Adipose tissue (tissue), 3 donors: ENCODE measurements at regions not wholly inside any gene's neighbourhood (a gene's known extent, or its start where the extent isn't known, plus 50 kb on each side); places are given as distances from the start of the nearest gene placed in this dataset.
"Not testable (repeated sequence)": the region's sequence is repeated elsewhere in the genome, so short reads cannot be mapped to it uniquely, and the experiment has no call there.

Source experiments
- H3K27ac ChIP-seq: one replicate; pipeline ENCODE4 v1.5.1; 2013; ENCODE audit warnings: low read depth, low read length
- WGBS, 3 donors: extraction: QIAGEN DNeasy Blood & Tissue Kit; methylation state at CpG; one replicate each; pipeline ENCODE4 v1.1.7; 2013; 5-methylcytosine and 5-hydroxymethylcytosine counted together
- donor health status: healthy with polysubstance abuse.
- donor health status: Bipolar disorder and iron deficiency.
- donor health status: healthy.

DNA sequence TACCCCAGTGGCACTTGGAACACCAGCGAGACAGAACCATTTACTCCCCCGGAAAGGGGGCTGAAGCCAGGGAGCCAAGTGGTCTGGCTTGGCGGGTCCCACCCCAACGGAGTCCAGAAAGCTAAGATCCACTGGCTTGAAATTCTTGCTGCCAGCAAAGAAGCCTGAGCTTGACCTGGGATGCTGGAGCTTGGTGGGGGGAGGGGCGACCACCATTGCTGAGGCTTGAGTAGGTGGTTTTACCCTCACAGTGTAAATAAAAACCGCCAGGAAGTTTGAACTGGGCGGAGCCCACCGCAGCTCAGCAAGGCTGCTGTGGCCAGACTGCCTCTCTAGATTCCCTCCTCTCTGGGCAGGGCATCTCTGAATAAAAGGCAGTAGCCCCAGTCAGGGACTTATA lies 62.8 kb downstream of the RPS24 start:
- not testable (repeated sequence) for H3K27ac ChIP-seq
- 42 to 58% (median 58%) methylated on average over 8 of the region's 8 CpGs for WGBS, 3 donors

DNA sequence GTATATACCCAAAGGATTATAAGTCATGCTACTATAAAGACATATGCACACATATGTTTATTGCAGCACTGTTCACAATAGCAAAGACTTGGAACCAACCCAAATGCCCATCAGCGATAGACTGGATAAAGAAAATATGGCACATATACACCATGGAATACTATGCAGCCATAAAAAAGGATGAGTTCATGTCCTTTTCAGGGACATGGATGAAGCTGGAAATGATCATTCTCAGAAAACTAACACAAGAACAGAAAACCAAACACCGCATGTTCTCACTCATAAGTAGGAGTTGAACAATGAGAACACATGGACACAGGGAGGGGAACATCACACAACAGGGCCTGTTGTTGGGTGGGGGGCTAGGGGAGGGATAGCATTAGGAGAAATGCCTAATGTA lies 68.9 kb downstream of the RPS24 start:
- 95 to 99% (median 97%) methylated on average over 2 of the region's 2 CpGs for WGBS, 3 donors
- H3K27ac ChIP-seq: not testable (repeated sequence)

DNA sequence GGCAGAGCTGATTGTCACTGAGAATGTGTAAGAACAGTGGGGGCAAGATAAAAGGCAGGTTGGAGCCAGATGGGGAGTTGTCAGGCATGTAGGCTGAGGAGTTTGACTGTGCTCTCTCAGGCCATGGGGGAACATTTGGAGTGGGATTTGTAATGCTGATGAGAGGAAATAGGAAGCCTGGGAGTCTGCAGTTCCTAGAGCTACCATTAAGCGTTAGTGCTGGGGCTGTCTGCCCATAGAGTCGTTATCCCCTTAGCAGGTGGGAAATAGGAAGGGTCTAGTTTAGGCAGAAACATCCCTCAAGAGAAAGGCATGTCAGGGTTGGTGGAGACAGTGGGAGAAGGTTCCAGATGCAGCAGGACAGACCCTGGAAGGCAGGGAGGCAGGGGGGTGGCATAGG lies 75.5 kb downstream of the RPS24 start:
- no peak overlapping the region for H3K27ac ChIP-seq
- 29 to 33% (median 33%) methylated on average over 2 of the region's 2 CpGs for WGBS, 3 donors

DNA sequence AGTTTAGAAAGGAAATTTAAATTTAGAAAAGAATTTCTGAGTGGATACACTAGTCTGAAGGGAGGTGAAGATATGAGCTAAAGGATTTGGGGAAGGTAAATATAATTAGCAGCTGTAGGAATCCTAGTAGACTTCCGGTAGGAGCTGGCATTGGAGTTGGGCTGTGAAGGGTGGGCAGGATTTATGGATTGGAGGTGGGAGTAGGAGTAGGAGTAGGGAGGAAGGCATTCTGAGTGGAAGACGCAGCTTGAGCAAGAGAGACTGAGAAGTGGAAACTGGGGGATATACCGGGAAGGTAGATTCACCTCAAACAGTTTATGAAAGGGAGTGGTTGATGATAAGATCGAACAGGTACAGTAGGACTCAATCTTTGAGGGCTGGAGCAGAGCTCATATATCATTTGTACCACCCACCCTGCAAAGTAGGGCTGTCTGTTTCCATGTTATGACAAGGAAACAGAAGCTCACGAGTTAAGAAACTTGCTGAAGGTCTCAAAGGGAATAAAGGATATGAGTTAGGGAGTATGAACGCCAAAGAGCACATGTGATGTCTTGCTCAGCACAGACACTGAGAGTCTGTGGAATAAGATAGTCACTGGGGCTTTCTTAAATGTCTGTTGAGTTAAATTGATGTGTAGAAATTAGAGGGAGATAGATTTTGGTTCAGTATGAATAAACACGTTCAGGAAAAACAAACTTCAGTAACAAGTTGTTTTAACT lies 81.6 kb downstream of the RPS24 start:
- WGBS, 3 donors: 49 to 51% (median 49%) methylated on average over 7 of the region's 7 CpGs
- H3K27ac ChIP-seq: no peak overlapping the region

DNA sequence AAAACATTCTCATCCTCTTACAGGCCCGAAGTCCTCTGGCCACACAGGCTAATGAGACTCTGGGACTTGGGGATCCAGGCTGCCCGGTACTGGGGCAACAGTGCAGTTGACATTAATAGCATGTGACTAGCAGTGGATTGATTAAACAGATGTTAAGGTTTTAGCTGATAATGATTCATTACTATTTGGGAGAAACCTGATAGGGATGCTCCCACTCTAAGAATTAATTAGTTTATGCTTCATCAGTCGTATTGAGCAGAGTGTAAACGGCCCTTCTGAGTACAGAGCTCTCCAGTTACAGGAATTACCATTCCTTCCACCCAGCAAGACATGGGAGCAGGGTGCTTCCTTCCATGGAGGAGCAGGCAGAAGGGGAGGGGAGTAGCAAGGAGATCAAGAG lies 82.7 kb downstream of the RPS24 start:
- 79 to 87% (median 84%) methylated on average over 4 of the region's 4 CpGs for WGBS, 3 donors
- no peak overlapping the region for H3K27ac ChIP-seq

DNA sequence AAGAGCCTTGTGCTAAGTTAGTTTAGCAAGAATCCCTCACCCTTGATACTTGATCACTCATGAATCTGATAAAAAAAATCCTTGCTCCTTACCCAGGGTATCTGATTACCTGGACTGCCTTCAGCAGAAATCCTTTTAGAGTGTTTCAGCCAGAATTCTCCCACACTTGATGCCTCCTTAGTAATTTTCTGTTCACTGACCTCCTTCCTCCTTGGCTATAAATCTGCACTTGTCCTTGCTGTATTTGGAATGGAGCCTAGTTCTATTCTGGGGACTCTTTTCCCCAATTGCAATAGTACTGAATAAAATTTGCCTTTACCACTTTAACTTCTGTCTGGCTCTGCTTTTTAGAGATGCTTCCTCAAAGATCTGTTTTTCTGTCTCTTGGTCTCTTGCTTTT lies 84.9 kb downstream of the RPS24 start:
- no peak overlapping the region for H3K27ac ChIP-seq

DNA sequence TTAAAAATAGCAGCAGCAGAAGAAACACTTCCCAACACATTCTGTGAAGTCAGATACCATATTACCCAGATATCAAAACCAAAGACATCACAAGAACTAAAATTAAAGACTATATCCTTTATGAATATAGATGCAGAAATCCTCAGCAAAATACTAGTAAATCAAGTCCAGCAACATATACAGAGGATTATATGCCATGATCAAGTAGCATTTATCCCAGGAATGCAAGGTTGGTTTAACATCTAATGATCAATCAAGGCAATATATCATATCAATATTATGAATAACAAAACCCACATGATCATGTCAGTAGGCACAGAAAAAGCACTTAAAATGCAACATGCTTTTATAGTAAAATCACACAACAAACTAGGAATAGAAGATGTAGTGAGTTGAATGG lies 88.1 kb downstream of the RPS24 start:
- H3K27ac ChIP-seq: no peak overlapping the region

DNA sequence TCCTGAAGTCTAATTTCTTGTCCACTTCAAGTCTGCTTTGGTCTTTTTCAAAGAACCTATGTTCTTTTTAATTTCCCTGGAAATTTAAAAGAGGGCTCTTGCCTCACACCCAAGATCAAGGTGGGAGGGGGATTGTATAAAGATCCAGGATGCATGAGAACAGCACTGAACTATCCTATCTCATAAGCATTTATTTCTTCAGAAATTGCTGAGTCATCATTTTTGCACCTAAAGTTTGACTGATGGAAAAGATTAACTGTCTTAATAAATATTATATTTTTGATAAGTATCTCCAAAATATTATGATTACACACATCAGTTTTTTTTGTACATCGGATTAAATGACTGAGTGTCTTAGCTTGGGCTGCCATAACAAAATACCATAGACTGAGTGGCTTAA lies 90.5 kb downstream of the RPS24 start:
- no peak overlapping the region for H3K27ac ChIP-seq
- WGBS, 3 donors: 78 to 95% (median 86%) methylated on average over 1 of the region's 1 CpG

DNA sequence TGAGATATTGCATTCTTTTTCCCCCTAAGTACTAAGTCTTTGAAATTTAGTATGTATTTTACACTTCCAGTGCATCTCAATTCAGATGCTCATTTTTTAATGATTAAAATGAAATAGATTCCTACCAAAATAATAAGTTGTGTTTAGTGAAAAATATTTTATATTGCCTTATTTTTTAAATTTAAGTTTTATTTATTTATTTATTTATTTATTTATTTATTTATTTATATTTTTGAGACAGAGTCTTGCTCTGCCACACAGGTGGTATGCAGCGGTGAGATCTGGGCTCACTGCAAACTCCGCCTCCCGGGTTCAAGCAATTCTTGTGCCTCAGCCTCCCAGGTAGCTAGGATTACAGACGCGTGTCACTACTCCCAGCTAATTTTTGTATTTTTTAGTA lies 95.5 kb downstream of the RPS24 start:
- 93 to 98% (median 97%) methylated on average over 5 of the region's 5 CpGs for WGBS, 3 donors
- no peak overlapping the region for H3K27ac ChIP-seq

DNA sequence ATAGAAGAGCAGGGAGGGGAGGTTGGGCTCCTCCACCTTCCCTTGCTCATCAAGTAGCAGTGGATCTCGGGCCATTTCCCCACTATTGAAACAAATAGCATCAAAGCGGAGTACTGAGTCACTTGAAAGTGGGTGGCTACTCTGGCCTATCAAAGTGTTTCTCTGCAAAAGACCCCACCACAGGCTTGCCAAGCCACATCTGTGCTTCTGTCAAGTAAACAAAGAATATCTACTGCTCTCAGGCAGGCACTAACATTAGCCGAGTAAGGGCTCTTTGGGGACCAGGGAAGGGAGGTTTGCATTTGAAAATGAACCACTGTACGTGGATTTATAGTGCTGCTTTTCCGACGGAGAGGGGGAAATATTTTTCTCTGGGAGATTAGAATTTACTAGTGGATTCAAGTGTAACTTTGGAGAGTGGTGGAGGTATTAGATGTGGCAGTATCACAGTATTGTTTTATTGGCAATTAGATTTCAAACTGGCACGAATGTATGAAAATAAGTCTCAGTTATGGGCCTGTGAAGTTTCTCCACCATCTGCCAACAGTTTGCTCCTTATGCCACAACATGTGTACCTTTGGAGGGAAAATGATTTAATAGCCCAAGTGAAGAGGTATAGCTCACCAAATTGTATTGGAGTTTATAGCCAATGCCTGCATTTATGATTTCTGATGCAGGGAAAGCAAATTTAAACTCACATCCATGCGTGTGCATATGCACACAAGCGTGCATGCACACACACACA lies 97.5 kb downstream of the RPS24 start:
- no peak overlapping the region for H3K27ac ChIP-seq
- 75 to 89% (median 85%) methylated on average over 9 of the region's 9 CpGs for WGBS, 3 donors

DNA sequence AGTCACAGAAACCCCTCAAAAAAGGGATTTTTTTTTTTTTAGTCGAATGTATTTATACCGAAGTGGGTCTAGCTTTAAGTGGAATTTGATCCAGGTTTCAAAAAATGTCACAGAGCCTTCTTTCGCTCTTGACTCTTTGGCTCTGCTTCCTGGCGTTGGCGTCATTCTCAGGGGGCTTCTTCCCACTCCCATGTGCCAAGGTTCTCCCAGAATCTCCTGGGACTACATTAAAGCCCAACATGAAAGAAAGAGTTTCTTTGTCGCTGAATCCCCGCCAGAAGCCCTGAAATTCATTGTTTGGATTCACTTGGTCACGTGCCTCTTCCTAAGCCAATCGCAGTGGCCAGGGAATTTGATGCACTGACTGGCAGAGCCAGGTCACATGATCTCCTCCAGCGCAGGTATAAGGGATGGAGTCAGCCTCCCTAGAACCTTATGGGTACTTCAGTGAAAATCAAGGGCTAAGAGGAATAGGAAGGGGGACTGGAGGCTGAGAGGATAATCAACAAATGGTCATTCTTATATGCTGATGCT lies 101.2 kb downstream of the RPS24 start:
- WGBS, 3 donors: 85 to 93% (median 93%) methylated on average over 10 of the region's 10 CpGs
- no peak overlapping the region for H3K27ac ChIP-seq

DNA sequence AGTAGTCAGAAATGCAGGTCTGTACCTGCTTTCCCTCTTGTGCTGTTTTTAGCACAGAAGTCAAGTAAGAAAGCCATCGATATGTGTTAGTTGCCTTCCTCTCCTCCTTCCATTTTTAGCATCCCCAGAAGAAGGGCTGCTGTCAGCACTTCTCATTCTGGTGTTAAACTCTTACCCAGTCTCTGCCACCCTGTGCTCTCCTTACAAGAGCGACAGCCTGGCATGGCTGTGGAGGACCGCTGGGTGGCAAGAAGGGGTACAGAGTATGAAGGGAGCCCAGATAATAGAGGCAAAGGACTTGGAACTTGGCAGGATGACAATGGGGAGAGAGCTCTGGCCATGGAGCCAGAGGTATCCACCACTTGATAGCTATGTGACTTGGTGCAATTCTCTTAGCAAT lies 103.5 kb downstream of the RPS24 start:
- 86 to 95% (median 86%) methylated on average over 3 of the region's 3 CpGs for WGBS, 3 donors
- H3K27ac ChIP-seq: no peak overlapping the region

DNA sequence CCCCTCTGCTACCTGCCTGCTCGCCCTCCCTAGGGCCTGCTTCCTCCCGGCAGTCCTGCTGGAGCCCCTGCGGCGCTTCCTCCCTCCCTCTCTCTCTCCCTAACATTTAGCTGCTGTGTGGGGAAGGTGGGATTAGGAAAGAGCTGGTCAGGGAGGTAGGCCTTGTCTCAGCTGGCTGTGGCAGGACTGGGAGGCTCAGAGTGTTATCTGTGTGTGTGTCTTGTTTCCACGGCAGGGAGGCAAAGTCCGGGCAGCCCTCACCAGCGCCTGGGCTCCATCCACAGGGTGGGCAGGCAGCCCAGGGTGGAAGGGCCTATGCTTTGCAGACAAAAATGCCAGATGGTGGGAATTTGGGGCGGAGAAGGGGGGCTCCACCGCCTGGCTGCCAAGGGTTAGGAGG lies 105.7 kb downstream of the RPS24 start:
- WGBS, 3 donors: 79 to 84% (median 82%) methylated on average over 9 of the region's 9 CpGs
- H3K27ac ChIP-seq: no peak overlapping the region

DNA sequence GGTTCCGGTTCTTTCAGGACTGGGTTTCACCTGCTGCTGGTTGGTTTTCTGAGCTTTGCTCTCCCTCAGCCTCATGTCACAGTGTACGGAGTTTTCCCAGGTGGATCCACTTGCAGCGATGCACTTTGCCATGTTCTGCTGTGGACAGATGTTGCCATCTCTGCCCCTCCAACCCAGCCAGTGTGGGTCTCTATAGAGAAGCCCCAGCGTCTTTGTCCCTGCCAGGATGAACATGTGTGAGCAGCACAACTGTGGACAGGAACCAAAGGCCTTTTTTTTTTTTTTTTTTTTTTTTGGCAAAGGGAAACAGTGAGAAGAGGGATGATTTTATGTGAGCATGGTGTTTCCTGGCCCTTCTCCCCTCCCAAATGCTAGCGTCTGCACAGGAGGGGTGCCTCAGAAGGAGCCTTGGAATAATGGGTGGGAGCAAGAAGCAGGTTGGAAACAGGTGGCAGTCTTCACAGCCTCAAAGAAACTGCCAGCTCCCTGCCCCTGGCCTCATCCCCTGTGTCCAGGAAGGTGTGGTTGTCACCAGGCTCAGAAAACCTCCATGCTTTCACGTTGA lies 106.5 kb downstream of the RPS24 start:
- 62 to 66% (median 64%) methylated on average over 6 of the region's 6 CpGs for WGBS, 3 donors
- H3K27ac ChIP-seq: no peak overlapping the region

DNA sequence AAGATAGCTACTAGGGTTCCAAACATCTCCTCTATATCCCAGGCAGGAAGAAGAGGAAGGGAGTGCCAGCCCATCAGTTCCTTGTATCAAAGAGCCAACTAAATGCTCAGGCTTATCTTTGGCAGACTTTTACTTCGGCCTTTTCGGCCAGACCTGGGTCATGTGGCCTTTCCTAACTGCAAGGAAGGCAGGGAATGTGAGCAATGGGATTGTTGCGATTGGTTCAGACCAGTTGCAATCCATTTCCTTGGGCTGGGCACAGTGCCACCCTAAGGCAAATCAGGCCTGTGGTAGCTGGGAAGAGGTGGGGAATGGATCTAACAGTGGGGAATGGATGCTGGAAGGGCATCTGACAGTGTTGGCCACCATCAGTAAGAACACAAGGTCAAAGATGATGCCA lies 109.9 kb downstream of the RPS24 start:
- 80 to 87% (median 86%) methylated on average over 3 of the region's 3 CpGs for WGBS, 3 donors
- no peak overlapping the region for H3K27ac ChIP-seq

DNA sequence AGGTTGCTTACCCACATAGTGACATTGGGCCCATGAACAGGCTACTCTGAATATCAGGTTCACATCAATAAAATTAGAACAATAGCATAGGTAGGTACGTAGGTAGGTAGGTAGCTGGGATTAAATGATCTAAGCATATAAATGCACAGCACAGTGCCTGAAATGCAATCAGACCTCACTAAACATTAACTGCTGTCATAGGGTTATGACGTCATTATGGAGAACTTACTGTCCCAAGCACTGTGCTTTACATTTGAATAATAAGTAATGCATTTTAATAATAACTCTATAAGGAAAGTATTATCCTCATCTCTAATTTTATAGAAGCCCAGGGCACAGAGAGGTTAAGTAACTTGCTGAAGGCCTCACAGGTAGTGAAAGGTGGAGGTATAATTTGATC lies 112.5 kb downstream of the RPS24 start:
- no peak overlapping the region for H3K27ac ChIP-seq
- WGBS, 3 donors: 85 to 95% (median 91%) methylated on average over 2 of the region's 2 CpGs

DNA sequence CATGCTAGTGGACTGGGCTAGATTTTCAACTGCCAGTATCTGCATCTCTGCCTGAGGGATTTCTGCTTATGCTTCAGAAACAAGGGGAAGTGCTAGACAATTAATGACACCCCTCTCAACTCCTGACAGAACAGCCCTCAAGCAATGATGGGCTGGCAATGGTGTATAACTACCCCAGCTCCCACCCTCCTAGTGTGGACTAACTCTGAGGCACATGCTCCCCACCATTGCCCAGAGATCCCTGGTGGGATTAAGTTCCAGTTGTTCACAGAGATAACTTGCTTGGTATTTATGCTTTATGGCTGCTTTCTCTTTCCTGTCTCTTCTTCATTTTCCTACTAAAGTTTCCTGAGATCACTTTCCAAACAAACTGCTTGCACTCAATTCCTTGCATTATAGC lies 113.5 kb downstream of the RPS24 start:
- no peak overlapping the region for H3K27ac ChIP-seq

DNA sequence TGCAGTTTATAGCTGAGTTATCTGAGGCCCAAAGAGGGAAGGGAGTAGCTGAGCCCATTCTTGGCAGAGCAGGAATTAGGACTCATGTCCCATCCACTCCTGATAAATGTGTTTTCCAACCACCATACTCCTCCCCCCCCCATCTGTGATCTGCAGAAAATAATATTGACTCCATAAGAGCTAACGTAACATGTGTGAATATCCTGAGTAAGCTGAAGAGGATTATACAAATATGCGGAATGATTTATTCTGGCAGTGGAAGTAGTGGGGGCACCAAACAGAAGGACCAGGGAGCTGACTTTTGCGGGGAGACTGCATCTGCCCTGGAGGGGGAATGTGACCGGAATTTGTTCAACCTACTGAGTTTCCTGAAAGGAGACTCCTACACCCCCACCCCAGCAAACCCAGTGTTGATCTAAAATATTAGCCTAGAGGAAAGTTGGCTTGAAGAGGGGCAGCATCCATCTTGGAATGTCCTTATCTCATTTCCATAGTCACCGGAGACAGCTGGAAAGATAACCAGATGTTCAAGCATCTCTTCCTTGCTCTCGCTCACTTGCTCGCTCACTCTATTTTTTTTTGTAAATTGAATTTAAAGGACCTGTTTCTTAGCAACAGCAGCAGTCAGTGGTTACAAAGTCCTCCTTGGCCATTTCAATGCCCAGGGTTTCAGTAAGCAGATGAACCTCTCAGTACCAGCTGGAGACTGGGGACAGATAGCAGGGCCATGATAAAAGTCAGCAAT lies 114.7 kb downstream of the RPS24 start:
- no peak overlapping the region for H3K27ac ChIP-seq
- WGBS, 3 donors: 68 to 82% (median 79%) methylated on average over 7 of the region's 7 CpGs

DNA sequence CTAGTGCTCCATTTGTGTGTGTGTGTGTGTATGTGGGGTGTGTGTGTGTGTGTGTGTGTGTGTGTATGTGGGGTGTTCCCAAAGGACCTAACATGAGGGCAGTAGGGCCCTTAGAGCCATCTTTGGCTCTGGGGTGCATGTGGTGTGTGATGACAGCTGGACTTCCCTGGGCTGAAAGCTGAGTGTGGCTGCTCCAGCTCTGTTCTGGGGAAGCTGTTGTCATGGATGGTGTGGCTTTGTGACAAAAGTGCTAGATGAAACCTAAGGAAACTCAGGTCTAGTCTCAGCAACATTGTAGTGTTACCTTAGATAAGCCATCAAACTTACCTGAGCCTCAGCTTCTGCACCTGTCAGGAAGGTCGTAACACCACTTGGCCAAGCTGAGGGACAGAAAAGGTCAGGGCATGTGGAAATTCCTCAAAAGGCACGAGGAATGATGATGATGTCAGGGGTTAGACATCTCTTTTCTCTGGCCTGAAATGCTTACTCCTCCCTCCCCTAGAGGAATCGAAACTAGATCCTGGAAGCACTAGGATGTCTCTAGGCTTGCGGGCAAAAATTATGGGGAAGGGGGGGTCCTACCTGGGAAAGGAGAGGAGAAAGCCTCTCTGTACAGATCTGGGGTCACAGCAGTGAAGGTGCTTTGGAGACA lies 115.4 kb downstream of the RPS24 start:
- 50 to 53% (median 52%) methylated on average over 4 of the region's 4 CpGs for WGBS, 3 donors
- no peak overlapping the region for H3K27ac ChIP-seq
